Pancreas (tissue), 10 donors: ENCODE measurements at regions not wholly inside any gene's neighbourhood (a gene's known extent, or its start where the extent isn't known, plus 50 kb on each side); places are given as distances from the start of the nearest gene placed in this dataset.

ENCODE experiments used
- ATAC-seq, 4 donors: fragments of 200-7000 bp; cut with Tn5 transposase; one replicate each; pipeline versions ENCODE4 v1.8.0 to v1.9.1; 2020; ENCODE audit warnings: mild to moderate bottlenecking in 4 of 4, moderate library complexity in 4 of 4
- DNase-seq, 6 donors: peaks; one replicate each; pipeline ENCODE4 v3.0.0-alpha.2; 2020
- FAIRE-seq: peaks from 2 replicates; lab custom pipeline; 2012; peaks lifted over from hg19 to GRCh38; lab: Jason Lieb, UNC
- H3K27ac ChIP-seq, 4 donors: fragments of 200-600 bp; sonication (generic); 1 replicate in 3 of 4; 2 replicates in 1 of 4; pipeline versions ENCODE4 v1.5.0 to v1.8.0; 2020
- H3K27me3 ChIP-seq, 4 donors: fragments of 200-600 bp; one replicate each; pipeline ENCODE4 v1.8.0; 2021
- H3K36me3 ChIP-seq, 3 donors: fragments of 200-600 bp; sonication (generic) in 1 of 3; one replicate each; pipeline versions ENCODE4 v1.5.0 to v1.8.0; 2020 to 2021
- H3K4me1 ChIP-seq, 3 donors: fragments of 200-600 bp; one replicate each; pipeline ENCODE4 v1.8.0; 2021
- H3K4me3 ChIP-seq, 4 donors: fragments of 200-600 bp; sonication (generic) in 2 of 4; one replicate each; pipeline versions ENCODE4 v1.5.0 to v1.8.0; 2020 to 2021
- H3K9me3 ChIP-seq, 4 donors: fragments of 200-600 bp; one replicate each; pipeline ENCODE4 v1.8.0; 2021
- CTCF ChIP-seq, 4 donors: fragments of 200-600 bp; sonication (generic) in 3 of 4; IDR thresholded peaks; one replicate each; pipeline versions ENCODE4 v1.5.0 to v1.8.0; 2021; ENCODE audit warnings: antibody characterized with exemption in 4 of 4
- WGBS, 2 donors: extraction: QIAGEN DNeasy Blood & Tissue Kit; methylation state at CpG; one replicate each; pipeline ENCODE4 v1.1.7; 2013; 5-methylcytosine and 5-hydroxymethylcytosine counted together
- intact Hi-C, 3 donors: fragments of 100-400 bp; cut with DNase I; formaldehyde crosslinking; loops; one replicate each; pipeline versions ENCODE4 v1.11.1 to v1.14.2; 2022
- donor health status: healthy with polysubstance abuse.
- donor health status: DM: no; HTN: no; CAD: no; lungs with moderate emphysema.
- donor health status: DM: no; HTN: no; CAD: no.
- donor health status: control.
- donor health status: control.
- donor health status: Bipolar disorder and iron deficiency.
- donor health status: DM: yes; HTN: yes; CAD: no.
- donor health status: DM: no; HTN: no; CAD: no.
- donor health status: DM: no; HTN: no; CAD: no.
- donor health status: DM: yes; HTN: yes; CAD: no.

GRCh38 chr6:106022801-106023200, 63.3 kb upstream of the PRDM1 start:
- no peak for DNase-seq
- FAIRE-seq, result no peak
- Histone ChIP-seq H3K4me3 (no peak overlapping the region), H3K27ac (no peak overlapping the region), H3K27me3 (peaks cover 0 to 5% (median 0%) of the 10 kb centered on the region in 4 donors), H3K9me3 (no peaks in the 10 kb centered on the region), H3K4me1 (peaks cover 0 to 6% (median 0%) of the 10 kb centered on the region in 3 donors), H3K36me3 (no peaks in the 10 kb centered on the region)
- WGBS, 2 donors, result 81 to 90% methylated on average over 5 of the region's 5 CpGs
- no peak for ATAC-seq
- intact Hi-C loops, result no loop called here
- TF ChIP-seq CTCF (IDR thresholded peaks at IDR 0.05), result no peak

- Histone ChIP-seq H3K27ac (no peak overlapping the region), H3K36me3 (no peaks in the 10 kb centered on the region), H3K4me1 (peaks cover 0 to 6% (median 0%) of the 10 kb centered on the region in 3 donors), H3K9me3 (no peaks in the 10 kb centered on the region), H3K4me3 (no peak overlapping the region), H3K27me3 (peaks cover 0 to 7% (median 0%) of the 10 kb centered on the region in 4 donors)
- TF ChIP-seq CTCF (IDR thresholded peaks at IDR 0.05), result no peak
- FAIRE-seq, result no peak
- intact Hi-C loops, result no loop called here
- no peak for ATAC-seq
- DNase-seq, result no peak
- WGBS, 2 donors, result 60 to 65% methylated on average over 5 of the region's 5 CpGs
These were observed 68.7 kb upstream of the PRDM1 start for GRCh38 chr6:106017454-106017853.

DNA sequence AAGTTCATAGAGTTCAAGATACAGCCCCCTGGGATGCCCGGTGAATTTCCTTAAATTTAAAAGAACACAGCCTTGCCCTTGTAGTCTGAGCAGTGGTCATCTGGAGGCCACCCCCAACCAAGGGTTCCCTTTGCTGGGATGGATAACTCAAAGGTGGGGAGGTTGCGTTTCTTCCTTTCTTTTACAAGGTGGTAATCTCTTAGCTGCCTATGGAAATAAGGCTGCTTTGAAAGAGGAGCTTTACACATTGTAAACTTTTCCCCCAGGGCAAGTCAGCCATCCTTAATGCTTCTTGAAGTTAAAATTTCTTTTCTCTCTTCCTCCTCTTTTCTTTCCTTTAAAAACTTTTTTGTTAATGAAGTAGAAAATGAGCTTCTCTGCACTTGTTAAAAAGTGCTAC, 71.2 kb upstream of the PRDM1 start:
- Histone ChIP-seq H3K4me1 (no peaks in the 10 kb centered on the region), H3K9me3 (no peaks in the 10 kb centered on the region), H3K36me3 (no peaks in the 10 kb centered on the region), H3K27ac (no peak overlapping the region), H3K4me3 (no peak overlapping the region), H3K27me3 (peaks cover 0 to 7% (median 0%) of the 10 kb centered on the region in 4 donors)
- TF ChIP-seq CTCF (IDR thresholded peaks at IDR 0.05), result no peak
- FAIRE-seq (no peak), ATAC-seq (no peak), DNase-seq (no peak)
- 60% methylated on average over 2 of the region's 2 CpGs for WGBS, 2 donors
- intact Hi-C loops, result no loop called here

- no peaks in the 10 kb centered on the region for H3K27me3 ChIP-seq
- no peaks in the 10 kb centered on the region for H3K4me1 ChIP-seq
- H3K27ac ChIP-seq, result no peak overlapping the region
- intact Hi-C loops, result no loop called here
- 95 to 96% methylated on average over 6 of the region's 6 CpGs for WGBS, 2 donors
- TF ChIP-seq CTCF (IDR thresholded peaks at IDR 0.05), result no peak
- FAIRE-seq (no peak), ATAC-seq (no peak), DNase-seq (no peak)
- no peaks in the 10 kb centered on the region for H3K36me3 ChIP-seq
- H3K9me3 ChIP-seq, result no peaks in the 10 kb centered on the region
- no peak overlapping the region for H3K4me3 ChIP-seq
These were observed 74.7 kb upstream of the PRDM1 start for GRCh38 chr6:106011476-106011875.

- peaks cover 0 to 3% (median 0%) of the 10 kb centered on the region in 4 donors for H3K27me3 ChIP-seq
- WGBS, 2 donors, result 78% methylated on average over 6 of the region's 6 CpGs
- no peaks in the 10 kb centered on the region for H3K36me3 ChIP-seq
- ATAC-seq (no peak), DNase-seq (no peak), FAIRE-seq (no peak)
- intact Hi-C loops, result no loop called here
- H3K27ac ChIP-seq, result no peak overlapping the region
- peaks cover 0 to 4% (median 0%) of the 10 kb centered on the region in 3 donors for H3K4me1 ChIP-seq
- TF ChIP-seq CTCF (IDR thresholded peaks at IDR 0.05), result no peak
- no peaks in the 10 kb centered on the region for H3K9me3 ChIP-seq
- no peak overlapping the region for H3K4me3 ChIP-seq
These were observed 80.2 kb upstream of the PRDM1 start for GRCh38 chr6:106005954-106006353.
